WI38 (cell line): ENCODE measurements at regions not wholly inside any gene's neighbourhood (a gene's known extent, or its start where the extent isn't known, plus 50 kb on each side); places are given as distances from the start of the nearest gene placed in this dataset.

Source experiments
- H3K4me3 ChIP-seq: 2 replicates; pipeline ENCODE4 v1.5.1; 2011; ENCODE audit warnings: low read depth, mild to moderate bottlenecking, control low read depth, low read length
- TF ChIP-seq, protein P1 (sequence below): IDR thresholded peaks from 2 replicates; pipeline ENCODE4 v1.5.1; 2012; ENCODE audit warnings: low read depth, mild to moderate bottlenecking, control low read depth, low read length

- H3K4me3 ChIP-seq = no peak overlapping the region
- TF ChIP-seq, protein P1, sequence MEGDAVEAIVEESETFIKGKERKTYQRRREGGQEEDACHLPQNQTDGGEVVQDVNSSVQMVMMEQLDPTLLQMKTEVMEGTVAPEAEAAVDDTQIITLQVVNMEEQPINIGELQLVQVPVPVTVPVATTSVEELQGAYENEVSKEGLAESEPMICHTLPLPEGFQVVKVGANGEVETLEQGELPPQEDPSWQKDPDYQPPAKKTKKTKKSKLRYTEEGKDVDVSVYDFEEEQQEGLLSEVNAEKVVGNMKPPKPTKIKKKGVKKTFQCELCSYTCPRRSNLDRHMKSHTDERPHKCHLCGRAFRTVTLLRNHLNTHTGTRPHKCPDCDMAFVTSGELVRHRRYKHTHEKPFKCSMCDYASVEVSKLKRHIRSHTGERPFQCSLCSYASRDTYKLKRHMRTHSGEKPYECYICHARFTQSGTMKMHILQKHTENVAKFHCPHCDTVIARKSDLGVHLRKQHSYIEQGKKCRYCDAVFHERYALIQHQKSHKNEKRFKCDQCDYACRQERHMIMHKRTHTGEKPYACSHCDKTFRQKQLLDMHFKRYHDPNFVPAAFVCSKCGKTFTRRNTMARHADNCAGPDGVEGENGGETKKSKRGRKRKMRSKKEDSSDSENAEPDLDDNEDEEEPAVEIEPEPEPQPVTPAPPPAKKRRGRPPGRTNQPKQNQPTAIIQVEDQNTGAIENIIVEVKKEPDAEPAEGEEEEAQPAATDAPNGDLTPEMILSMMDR = no peak
Measured at GRCh38 chr6:128676456-128676855, 156.1 kb upstream of the PTPRK start.

- TF ChIP-seq, protein P1 = no peak
Measured at GRCh38 chr6:128672023-128672422, 151.6 kb upstream of the PTPRK start.

DNA sequence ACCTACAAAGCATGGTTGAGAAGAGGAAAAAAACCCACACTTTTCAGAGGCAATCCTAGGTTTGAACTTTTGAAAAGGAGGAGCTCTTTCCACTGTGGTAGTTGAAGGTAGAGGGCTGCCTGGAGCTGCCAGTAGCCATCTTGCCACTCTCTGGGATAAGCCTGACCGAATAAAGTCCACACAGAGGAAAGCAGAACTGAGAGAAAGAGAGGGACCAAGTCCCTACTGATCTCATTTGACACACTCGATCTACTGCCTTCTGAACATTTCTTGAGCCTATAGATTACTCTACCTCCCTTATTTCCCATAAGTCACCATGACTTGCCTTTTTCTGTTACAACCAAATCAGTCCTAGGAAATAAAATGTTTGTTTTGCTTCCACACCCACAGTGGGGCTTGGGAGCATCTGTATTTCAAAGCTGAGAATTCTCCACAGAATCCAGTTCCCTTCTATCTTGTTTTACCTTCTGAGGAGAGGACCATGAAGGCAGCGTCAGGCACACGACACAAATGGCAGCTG, 147.0 kb upstream of the PTPRK start:
- H3K4me3 ChIP-seq = no peak overlapping the region
- TF ChIP-seq, protein P1 = no peak

More at GRCh38 chr6:128672023-128672422, 151.6 kb upstream of the PTPRK start:
- H3K4me3 ChIP-seq = no peak overlapping the region

DNA sequence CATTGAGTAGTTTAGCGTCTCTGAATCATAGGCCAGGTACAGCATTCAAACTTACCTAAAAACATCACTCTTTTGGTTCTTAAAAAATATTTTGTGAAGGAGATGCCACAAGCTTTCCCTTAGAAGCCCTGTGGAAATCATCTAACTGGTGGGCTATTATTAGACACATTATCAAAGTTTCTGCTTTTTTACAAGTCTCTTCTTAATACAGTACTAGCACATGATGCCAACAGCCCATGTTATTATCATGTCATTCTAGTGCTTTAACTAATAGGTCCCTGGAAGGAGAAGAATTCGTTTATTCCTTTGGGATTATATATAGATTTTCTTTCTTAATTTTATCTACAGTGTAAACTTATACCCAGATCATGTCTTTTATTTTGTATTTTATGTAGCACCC, 146.0 kb upstream of the PTPRK start:
- no peak overlapping the region for H3K4me3 ChIP-seq
- TF ChIP-seq, protein P1 = no peak

GRCh38 chr6:128663238-128663637, 142.8 kb upstream of the PTPRK start:
- TF ChIP-seq, protein P1 = no peak
- H3K4me3 ChIP-seq = no peak overlapping the region

DNA sequence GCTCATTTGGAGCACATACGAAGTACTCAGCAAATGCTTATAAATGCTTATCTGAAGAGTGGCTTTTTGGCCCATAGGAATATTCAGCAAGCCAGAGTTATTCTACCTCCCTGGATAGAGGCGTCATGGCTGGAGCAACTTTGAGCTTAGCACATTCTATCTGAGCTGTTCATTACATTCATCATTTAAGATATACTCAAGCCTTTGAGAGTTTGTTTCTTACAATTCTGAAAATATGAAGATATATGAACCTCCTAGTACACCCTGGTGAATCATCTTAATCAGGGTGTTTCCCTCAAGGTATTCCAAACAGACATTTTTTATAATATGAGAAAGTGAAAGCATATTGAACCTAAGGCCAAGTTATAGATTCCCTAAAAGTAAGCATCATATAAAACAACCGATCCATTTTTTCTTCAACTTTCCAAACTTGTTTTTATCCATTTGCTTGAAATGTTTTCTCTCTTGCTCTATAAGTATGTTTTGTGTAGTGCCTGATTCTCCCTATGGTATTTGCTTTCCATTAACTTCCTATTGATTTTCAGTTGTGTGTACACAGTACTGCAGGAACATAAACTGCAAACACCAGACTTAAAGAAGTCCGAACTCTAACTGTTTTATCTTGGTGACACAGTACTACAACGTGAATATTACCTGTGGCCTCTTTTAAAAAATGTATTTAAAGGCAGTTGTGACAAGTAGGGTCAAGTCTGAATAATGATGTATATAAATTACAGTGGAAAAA, 139.7 kb upstream of the PTPRK start:
- TF ChIP-seq, protein P1 = no peak
- H3K4me3 ChIP-seq = no peak overlapping the region

DNA sequence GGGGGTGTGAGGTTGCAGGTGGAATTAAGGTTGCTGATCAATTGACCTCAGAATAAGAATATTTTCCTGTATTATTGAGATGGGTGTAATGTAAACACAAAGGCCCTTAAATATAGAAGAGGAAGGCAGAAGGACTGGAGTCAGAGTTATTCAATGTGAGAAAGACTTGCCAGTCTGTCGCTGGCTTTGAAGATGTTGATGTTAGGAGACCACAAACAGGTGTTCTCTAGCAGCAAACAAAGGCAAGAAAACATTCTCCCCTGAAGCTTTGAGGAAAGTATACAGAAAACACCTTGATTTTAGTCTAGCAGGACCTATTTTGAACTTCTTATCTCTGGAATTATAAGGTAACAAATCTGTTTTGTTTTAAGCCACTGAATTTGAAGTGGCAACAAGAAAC, 138.9 kb upstream of the PTPRK start:
- H3K4me3 ChIP-seq = no peak overlapping the region
- TF ChIP-seq, protein P1 = no peak
